ENCODE measurements at regions not wholly inside any gene's neighbourhood (a gene's known extent, or its start where the extent isn't known, plus 50 kb on each side); places are given as distances from the start of the nearest gene placed in this dataset.

GRCh38 chr1:232280910-232281309 is 349.0 kb downstream of the SIPA1L2 start:
- TF ChIP-seq BHLHE40 (IDR thresholded peaks at IDR 0.05; ENCODE audit: low read depth, low read length) (no peak), CTCF (conservative IDR thresholded peaks at IDR 0.05; ENCODE audit: low read depth, low read length) (no peak), RAD21 (IDR thresholded peaks at IDR 0.05; ENCODE audit: low read length) (no peak), SMC3 (IDR thresholded peaks at IDR 0.05; ENCODE audit: low read depth, low read length) (no peak), POLR2A (IDR thresholded peaks at IDR 0.05; ENCODE audit: low read depth, low read length) (no peak), MAFK (IDR thresholded peaks at IDR 0.05; ENCODE audit: low read depth, low read length) (no peak), NFE2L2 (IDR thresholded peaks at IDR 0.05; ENCODE audit: low read depth, low read length) (no peak), RCOR1 (IDR thresholded peaks at IDR 0.05; ENCODE audit: insufficient replicate concordance, low read length) (no peak), CHD1 (IDR thresholded peaks at IDR 0.05; ENCODE audit: low read depth, low read length) (no peak)

Measured in IMR-90 (cell line).